ENCODE measurements at regions not wholly inside any gene's neighbourhood (a gene's known extent, or its start where the extent isn't known, plus 50 kb on each side); places are given as distances from the start of the nearest gene placed in this dataset.
"Not testable (repeated sequence)": the region's sequence is repeated elsewhere in the genome, so short reads cannot be mapped to it uniquely, and the experiment has no call there.

GRCh38 chr13:55029280-55029679 lies 2000.7 kb downstream of the OLFM4 start:
- H3K4me1 Mint-ChIP-seq (ENCODE audit: low read depth), result no peaks in the 10 kb centered on the region
- no peak overlapping the region for H3K4me3 Mint-ChIP-seq
- H3K36me3 Mint-ChIP-seq (ENCODE audit: insufficient read depth in 2 of 2), result peaks cover 3 to 7% of the 10 kb centered on the region in 2 donors
- peaks cover 3 to 5% of the 10 kb centered on the region in 2 donors for H3K9me3 Mint-ChIP-seq
- H3K27ac Mint-ChIP-seq, result no peak overlapping the region
- no peak for DNase-seq
- H3K27me3 Mint-ChIP-seq (ENCODE audit: low read depth), result no peaks in the 10 kb centered on the region
- ATAC-seq (replicated peaks in 1 of 2), result no peak

- Mint-ChIP-seq H3K27me3 (ENCODE audit: low read depth) (no peaks in the 10 kb centered on the region), H3K4me1 (ENCODE audit: low read depth) (no peaks in the 10 kb centered on the region)
Observed at GRCh38 chr13:55038230-55038629, 2009.6 kb downstream of the OLFM4 start.

GRCh38 chr13:55053891-55054550 lies 2025.4 kb downstream of the OLFM4 start:
- not testable (repeated sequence) for H3K4me1 Mint-ChIP-seq (ENCODE audit: low read depth); DNase-seq; H3K27me3 Mint-ChIP-seq (ENCODE audit: low read depth); H3K27ac Mint-ChIP-seq; ATAC-seq (replicated peaks in 1 of 2); H3K36me3 Mint-ChIP-seq (ENCODE audit: insufficient read depth in 2 of 2); H3K4me3 Mint-ChIP-seq
- peaks cover 9 to 15% of the 10 kb centered on the region in 2 donors for H3K9me3 Mint-ChIP-seq

More at GRCh38 chr13:55038230-55038629, 2009.6 kb downstream of the OLFM4 start:
- H3K36me3 Mint-ChIP-seq (ENCODE audit: insufficient read depth in 2 of 2), result peaks cover 0 to 1% of the 10 kb centered on the region in 2 donors
- DNase-seq (no peak), ATAC-seq (replicated peaks in 1 of 2) (no peak)
- H3K9me3 Mint-ChIP-seq, result peaks cover 6 to 9% of the 10 kb centered on the region in 2 donors
- H3K27ac Mint-ChIP-seq, result no peak overlapping the region
- H3K4me3 Mint-ChIP-seq, result no peak overlapping the region

GRCh38 chr13:55055666-55056065 lies 2027.1 kb downstream of the OLFM4 start:
- H3K4me3 Mint-ChIP-seq; H3K27ac Mint-ChIP-seq; H3K27me3 Mint-ChIP-seq (ENCODE audit: low read depth); H3K4me1 Mint-ChIP-seq (ENCODE audit: low read depth); DNase-seq; H3K36me3 Mint-ChIP-seq (ENCODE audit: insufficient read depth in 2 of 2); ATAC-seq (replicated peaks in 1 of 2): not testable (repeated sequence)
- H3K9me3 Mint-ChIP-seq, result peaks cover 5 to 12% of the 10 kb centered on the region in 2 donors

GRCh38 chr13:55062662-55063061 lies 2034.0 kb downstream of the OLFM4 start:
- ATAC-seq (replicated peaks in 1 of 2), result no peak
- no peaks in the 10 kb centered on the region for H3K36me3 Mint-ChIP-seq (ENCODE audit: insufficient read depth in 2 of 2)
- no peaks in the 10 kb centered on the region for H3K4me1 Mint-ChIP-seq (ENCODE audit: low read depth)
- H3K27me3 Mint-ChIP-seq (ENCODE audit: low read depth), result no peaks in the 10 kb centered on the region
- no peak overlapping the region for H3K27ac Mint-ChIP-seq
- no peak overlapping the region for H3K4me3 Mint-ChIP-seq
- peaks cover 7 to 8% of the 10 kb centered on the region in 2 donors for H3K9me3 Mint-ChIP-seq
- no peak for DNase-seq

GRCh38 chr13:55067946-55068345 lies 2039.3 kb downstream of the OLFM4 start:
- H3K4me3 Mint-ChIP-seq, result no peak overlapping the region
- DNase-seq (no peak), ATAC-seq (replicated peaks in 1 of 2) (no peak)
- peaks cover 6 to 8% of the 10 kb centered on the region in 2 donors for H3K9me3 Mint-ChIP-seq
- no peaks in the 10 kb centered on the region for H3K4me1 Mint-ChIP-seq (ENCODE audit: low read depth)
- no peak overlapping the region for H3K27ac Mint-ChIP-seq
- H3K27me3 Mint-ChIP-seq (ENCODE audit: low read depth), result no peaks in the 10 kb centered on the region
- no peaks in the 10 kb centered on the region for H3K36me3 Mint-ChIP-seq (ENCODE audit: insufficient read depth in 2 of 2)

GRCh38 chr13:55069746-55070145 lies 2041.1 kb downstream of the OLFM4 start:
- H3K27me3 Mint-ChIP-seq (ENCODE audit: low read depth), result no peaks in the 10 kb centered on the region

GRCh38 chr13:55073000-55073399 lies 2044.4 kb downstream of the OLFM4 start:
- H3K27ac Mint-ChIP-seq, result no peak overlapping the region
- H3K36me3 Mint-ChIP-seq (ENCODE audit: insufficient read depth in 2 of 2), result no peaks in the 10 kb centered on the region
- H3K4me1 Mint-ChIP-seq (ENCODE audit: low read depth), result no peaks in the 10 kb centered on the region
- no peaks in the 10 kb centered on the region for H3K27me3 Mint-ChIP-seq (ENCODE audit: low read depth)
- ATAC-seq (replicated peaks in 1 of 2), result no peak
- peaks cover 1 to 6% of the 10 kb centered on the region in 2 donors for H3K9me3 Mint-ChIP-seq
- no peak overlapping the region for H3K4me3 Mint-ChIP-seq
- no peak for DNase-seq

More at GRCh38 chr13:55069746-55070145, 2041.1 kb downstream of the OLFM4 start:
- Mint-ChIP-seq H3K9me3 (peaks cover 6 to 9% of the 10 kb centered on the region in 2 donors), H3K27ac (no peak overlapping the region), H3K4me1 (ENCODE audit: low read depth) (no peaks in the 10 kb centered on the region), H3K36me3 (ENCODE audit: insufficient read depth in 2 of 2) (no peaks in the 10 kb centered on the region), H3K4me3 (no peak overlapping the region)
- DNase-seq, result no peak
- no peak for ATAC-seq (replicated peaks in 1 of 2)

- Mint-ChIP-seq H3K4me1 (ENCODE audit: low read depth) (no peaks in the 10 kb centered on the region), H3K9me3 (peaks cover 8 to 9% of the 10 kb centered on the region in 2 donors)
Observed at GRCh38 chr13:55084630-55085029, 2056.0 kb downstream of the OLFM4 start.

GRCh38 chr13:55087085-55087484 lies 2053.6 kb upstream of the PRR20A start:
- H3K9me3 Mint-ChIP-seq, result peaks cover 8 to 9% of the 10 kb centered on the region in 2 donors
- no peak overlapping the region for H3K4me3 Mint-ChIP-seq

More at GRCh38 chr13:55084630-55085029, 2056.0 kb downstream of the OLFM4 start:
- H3K27me3 Mint-ChIP-seq (ENCODE audit: low read depth), result no peaks in the 10 kb centered on the region
- ATAC-seq (replicated peaks in 1 of 2), result no peak
- no peak overlapping the region for H3K4me3 Mint-ChIP-seq
- no peak for DNase-seq
- no peak overlapping the region for H3K27ac Mint-ChIP-seq
- H3K36me3 Mint-ChIP-seq (ENCODE audit: insufficient read depth in 2 of 2), result peaks cover 0 to 2% of the 10 kb centered on the region in 2 donors

GRCh38 chr13:55090612-55091011 lies 2050.1 kb upstream of the PRR20A start:
- ATAC-seq (replicated peaks in 1 of 2) (no peak), DNase-seq (no peak)
- Mint-ChIP-seq H3K4me3 (no peak overlapping the region), H3K9me3 (peaks cover 1 to 4% of the 10 kb centered on the region in 2 donors), H3K27ac (no peak overlapping the region), H3K36me3 (ENCODE audit: insufficient read depth in 2 of 2) (peaks cover 0 to 3% of the 10 kb centered on the region in 2 donors), H3K27me3 (ENCODE audit: low read depth) (no peaks in the 10 kb centered on the region), H3K4me1 (ENCODE audit: low read depth) (no peaks in the 10 kb centered on the region)

More at GRCh38 chr13:55087085-55087484, 2053.6 kb upstream of the PRR20A start:
- no peaks in the 10 kb centered on the region for H3K27me3 Mint-ChIP-seq (ENCODE audit: low read depth)
- ATAC-seq (replicated peaks in 1 of 2) (no peak), DNase-seq (no peak)
- no peak overlapping the region for H3K27ac Mint-ChIP-seq
- no peaks in the 10 kb centered on the region for H3K4me1 Mint-ChIP-seq (ENCODE audit: low read depth)
- peaks cover 0 to 3% of the 10 kb centered on the region in 2 donors for H3K36me3 Mint-ChIP-seq (ENCODE audit: insufficient read depth in 2 of 2)

GRCh38 chr13:55091172-55091571 lies 2049.5 kb upstream of the PRR20A start:
- Mint-ChIP-seq H3K27ac (no peak overlapping the region), H3K9me3 (peaks cover 1 to 6% of the 10 kb centered on the region in 2 donors), H3K4me1 (ENCODE audit: low read depth) (no peaks in the 10 kb centered on the region), H3K4me3 (no peak overlapping the region), H3K36me3 (ENCODE audit: insufficient read depth in 2 of 2) (peaks cover 0 to 3% of the 10 kb centered on the region in 2 donors), H3K27me3 (ENCODE audit: low read depth) (no peaks in the 10 kb centered on the region)
- ATAC-seq (replicated peaks in 1 of 2) (no peak), DNase-seq (no peak)

- Mint-ChIP-seq H3K9me3 (peaks cover 10 to 12% of the 10 kb centered on the region in 2 donors), H3K27me3 (ENCODE audit: low read depth) (no peaks in the 10 kb centered on the region), H3K36me3 (ENCODE audit: insufficient read depth in 2 of 2) (no peaks in the 10 kb centered on the region), H3K27ac (no peak overlapping the region), H3K4me3 (no peak overlapping the region), H3K4me1 (ENCODE audit: low read depth) (no peaks in the 10 kb centered on the region)
- DNase-seq, result no peak
- ATAC-seq (replicated peaks in 1 of 2), result no peak
Observed at GRCh38 chr13:55106509-55106908, 2034.2 kb upstream of the PRR20A start.

GRCh38 chr13:55120631-55121030 lies 2020.1 kb upstream of the PRR20A start:
- Mint-ChIP-seq H3K4me1 (ENCODE audit: low read depth) (no peaks in the 10 kb centered on the region), H3K27ac (no peak overlapping the region), H3K4me3 (no peak overlapping the region), H3K36me3 (ENCODE audit: insufficient read depth in 2 of 2) (no peaks in the 10 kb centered on the region), H3K9me3 (peaks cover 6 to 7% of the 10 kb centered on the region in 2 donors), H3K27me3 (ENCODE audit: low read depth) (no peaks in the 10 kb centered on the region)
- ATAC-seq (replicated peaks in 1 of 2) (no peak), DNase-seq (no peak)
